RWPE1 (cell line): ENCODE measurements at regions not wholly inside any gene's neighbourhood (a gene's known extent, or its start where the extent isn't known, plus 50 kb on each side); places are given as distances from the start of the nearest gene placed in this dataset.

Source experiments
- CTCF ChIA-PET: fragments of 350-600 bp; sonication (Branson Sonifier 250); formaldehyde crosslinking; extraction: SDS; loops from one replicate; lab custom pipeline; 2021; lab: Yijun Ruan, JAX
- POLR2A ChIA-PET: fragments of 400-600 bp; formaldehyde crosslinking; extraction: SDS; loops from one replicate; lab custom pipeline; 2020; ENCODE audit warnings: antibody characterized with exemption; ENCODE audit not compliant: low non-redundant PET; lab: Yijun Ruan, JAX
- DNase-seq: peaks from one replicate; pipeline ENCODE4 v3.0.0; 2012; ENCODE audit warnings: low spot score
- H3K27ac ChIP-seq: fragments of 450-650 bp; 2 replicates; pipeline ENCODE4 v1.5.1; 2017
- CTCF ChIP-seq: fragments of 450-650 bp; conservative IDR thresholded peaks from 2 replicates; pipeline ENCODE4 v1.5.1; 2017; ENCODE audit warnings: low read depth, mild to moderate bottlenecking

GRCh38 chr5:174829511-174829864, 105.1 kb downstream of the MSX2 start:
- POLR2A ChIA-PET, result interaction anchor here (0.6 kb wide), 1 partner anchor 505 kb away, joined by 5 read pairs; no protein-coding TSS in a partner anchor
- no peak for DNase-seq
- no peak overlapping the region for H3K27ac ChIP-seq
- CTCF ChIA-PET, result no interaction called here
- TF ChIP-seq CTCF, result no peak

DNA sequence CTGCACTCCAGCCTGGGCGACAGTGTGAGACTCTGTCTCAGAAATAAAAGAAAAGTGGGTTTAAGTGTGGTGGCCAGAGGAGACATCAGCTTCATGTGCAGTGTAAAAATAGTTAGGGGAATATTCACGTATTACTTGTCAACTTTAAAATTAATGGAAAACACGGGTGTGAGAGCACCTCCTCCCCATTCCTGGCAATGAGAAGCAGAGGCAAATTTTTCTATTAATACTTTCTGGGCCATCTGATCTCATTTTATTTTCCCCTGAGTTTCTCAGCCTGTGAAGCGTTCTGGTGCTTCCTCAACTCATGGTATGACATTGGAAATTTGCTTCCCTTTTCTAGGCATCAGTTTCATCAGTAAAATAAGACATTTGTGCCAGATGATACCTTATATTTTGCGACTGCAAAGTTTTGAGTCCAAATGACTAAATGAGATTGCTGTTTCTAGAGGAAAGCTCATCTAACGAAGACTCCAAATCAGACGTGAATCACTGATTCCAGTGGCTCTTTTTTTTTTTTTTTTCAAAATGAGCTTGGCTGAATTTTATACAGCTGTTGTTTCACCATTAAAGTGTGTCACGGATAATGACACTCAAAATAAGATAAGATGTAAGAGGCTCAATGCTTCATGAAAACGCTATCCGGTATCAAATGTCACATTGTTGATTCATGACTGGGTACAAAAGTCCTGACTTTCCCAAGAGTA, 104.6 kb downstream of the MSX2 start:
- TF ChIP-seq CTCF, result no peak
- peak overlapping the region; percentile 62 for H3K27ac ChIP-seq
- POLR2A ChIA-PET, result interaction anchor here (0.6 kb wide), 1 partner anchor 506 kb away, joined by 5 read pairs; no protein-coding TSS in a partner anchor
- CTCF ChIA-PET, result interaction anchor here (0.6 to 2.2 kb wide), 3 partner anchors 9 to 647 kb away, joined by 3 to 5 read pairs (median 3); no protein-coding TSS in a partner anchor
- no peak for DNase-seq

DNA sequence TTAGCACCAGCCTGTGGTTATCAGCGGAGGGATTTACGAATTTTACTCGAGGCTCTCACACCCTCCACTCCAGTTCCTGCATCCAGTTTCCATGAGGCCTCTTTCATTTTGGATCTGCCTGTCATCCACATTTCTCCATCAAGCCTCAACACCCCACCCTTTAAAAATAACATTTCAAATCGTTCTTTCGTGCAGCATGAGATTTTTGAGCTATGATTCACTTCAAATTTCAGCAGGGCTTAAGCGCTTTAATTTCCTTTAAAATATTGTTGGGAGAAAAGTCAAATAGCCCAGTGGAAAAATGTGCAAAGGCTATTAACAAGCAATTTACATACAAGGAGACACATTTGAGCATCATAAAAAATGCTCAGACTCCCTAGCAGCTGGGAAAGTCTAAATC, 103.2 kb downstream of the MSX2 start:
- ChIA-PET CTCF (interaction anchor here (0.9 to 2.2 kb wide), 2 partner anchors 11 to 408 kb away, joined by 3 to 5 read pairs; no protein-coding TSS in a partner anchor), POLR2A (no interaction called here)
- TF ChIP-seq CTCF, result no peak
- peak overlapping the region; percentile 73 for H3K27ac ChIP-seq
- DNase-seq, result peak; percentile 52

DNA sequence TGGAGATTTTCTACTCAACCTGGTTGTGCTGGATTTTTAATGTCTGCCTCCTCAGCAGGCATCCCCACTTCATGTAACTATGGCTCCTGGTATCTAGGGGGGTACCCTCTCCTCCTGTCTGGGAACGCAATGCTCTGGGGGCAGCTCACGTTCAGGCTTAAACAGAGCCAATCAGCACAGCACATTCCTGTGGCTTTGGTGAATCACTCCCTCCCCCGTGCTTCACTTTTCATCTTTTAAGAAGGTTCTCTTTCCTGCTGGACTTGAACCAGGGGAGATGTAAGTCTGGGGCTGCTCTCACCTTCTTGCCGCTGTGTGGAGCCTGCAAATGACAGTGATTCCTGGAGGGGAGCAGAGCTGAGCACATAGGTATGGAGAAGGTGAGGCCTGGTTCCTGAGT, 101.2 kb downstream of the MSX2 start:
- no peak for TF ChIP-seq CTCF
- CTCF ChIA-PET, result no interaction called here
- POLR2A ChIA-PET, result no interaction called here
- peak; percentile 62 for DNase-seq
- H3K27ac ChIP-seq, result no peak overlapping the region; the same call in 1 of the 2 replicates

DNA sequence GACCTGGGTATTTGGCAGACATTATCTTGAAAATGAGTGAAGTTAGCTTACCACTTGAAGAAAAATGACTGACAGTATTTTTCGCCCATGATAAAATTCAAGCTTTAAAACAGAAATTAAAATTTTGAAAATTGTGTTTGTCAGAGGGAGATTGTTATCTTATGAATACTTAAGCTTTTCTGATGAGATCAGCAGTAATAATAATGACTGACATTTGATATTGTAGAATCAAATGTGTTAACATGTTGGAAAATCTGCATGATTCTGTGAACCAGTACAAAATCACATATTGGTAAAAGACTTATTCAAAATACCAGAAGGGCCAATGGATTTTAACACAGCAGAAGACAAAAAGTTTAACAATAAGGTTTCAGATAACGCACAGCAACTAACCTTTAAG, 94.0 kb downstream of the MSX2 start:
- no peak for DNase-seq
- no peak overlapping the region for H3K27ac ChIP-seq
- TF ChIP-seq CTCF, result no peak
- ChIA-PET CTCF (interaction anchor here (0.6 kb wide), 3 partner anchors 17 to 501 kb away, joined by 3 to 4 read pairs (median 3); no protein-coding TSS in a partner anchor), POLR2A (no interaction called here)

GRCh38 chr5:174817610-174818009, 93.2 kb downstream of the MSX2 start:
- POLR2A ChIA-PET, result no interaction called here

More at GRCh38 chr5:174817610-174818009, 93.2 kb downstream of the MSX2 start:
- TF ChIP-seq CTCF, result no peak
- no peak for DNase-seq
- no peak overlapping the region for H3K27ac ChIP-seq
- CTCF ChIA-PET, result interaction anchor here (0.6 to 0.7 kb wide), 5 partner anchors 35 to 638 kb away, joined by 3 to 7 read pairs (median 3); no protein-coding TSS in a partner anchor
